Endothelial cell (in vitro differentiated cells): ENCODE measurements at regions not wholly inside any gene's neighbourhood (a gene's known extent, or its start where the extent isn't known, plus 50 kb on each side); places are given as distances from the start of the nearest gene placed in this dataset.
A peak's percentile ranks its signal among the peaks of the same experiment; 100 is the strongest.

Source experiments
- DNase-seq: peaks from one replicate; pipeline ENCODE4 v3.0.0; 2021; ENCODE audit warnings: low spot score
- H3K27ac Mint-ChIP-seq: one replicate; pipeline ENCODE4 v1.8.0; 2021; ENCODE audit warnings: mixed read lengths, inconsistent platforms; ENCODE audit not compliant: unreplicated experiment
- H3K27me3 Mint-ChIP-seq: one replicate; pipeline ENCODE4 v1.8.0; 2021; ENCODE audit warnings: mild to moderate bottlenecking, moderate library complexity, mixed read lengths, inconsistent platforms; ENCODE audit not compliant: unreplicated experiment
- H3K36me3 Mint-ChIP-seq: one replicate; pipeline ENCODE4 v1.8.0; 2021; ENCODE audit warnings: mild to moderate bottlenecking, low read depth, mixed read lengths, inconsistent platforms; ENCODE audit not compliant: unreplicated experiment
- H3K4me1 Mint-ChIP-seq: one replicate; pipeline ENCODE4 v1.8.0; 2021; ENCODE audit warnings: mild to moderate bottlenecking, mixed read lengths, inconsistent platforms; ENCODE audit not compliant: unreplicated experiment
- H3K4me3 Mint-ChIP-seq: one replicate; pipeline ENCODE4 v1.8.0; 2021; ENCODE audit warnings: mild to moderate bottlenecking, mixed read lengths, inconsistent platforms; ENCODE audit not compliant: unreplicated experiment
- H3K9me3 Mint-ChIP-seq: one replicate; pipeline ENCODE4 v1.8.0; 2021; ENCODE audit warnings: mixed read lengths, inconsistent platforms; ENCODE audit not compliant: unreplicated experiment
- TF ChIP-seq, protein P1 (sequence below): fragments of 200-600 bp; sonication (generic); IDR thresholded peaks from one replicate; pipeline ENCODE4 v1.5.0; 2021; ENCODE audit warnings: antibody characterized with exemption; ENCODE audit not compliant: unreplicated experiment

DNA sequence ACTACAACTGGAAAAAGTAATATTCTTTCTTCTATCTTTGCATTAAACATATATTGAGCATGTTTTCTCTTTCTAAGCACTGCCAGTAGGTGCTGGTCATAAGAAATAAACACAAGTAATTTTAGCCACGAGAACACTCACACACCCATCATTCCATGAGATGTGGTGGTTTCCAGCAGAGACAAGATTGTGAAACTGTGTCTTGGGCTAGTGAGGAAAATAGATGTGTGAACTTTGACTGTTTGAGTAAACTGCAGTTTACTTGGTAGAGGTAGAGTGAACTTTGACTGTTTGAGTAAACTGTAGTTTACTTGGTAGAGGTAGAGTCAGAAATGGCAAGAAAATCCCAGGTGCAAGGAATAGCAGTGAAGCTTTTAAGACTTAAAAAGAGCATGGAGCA lies 300.9 kb upstream of the HS3ST1 start:
- Mint-ChIP-seq H3K4me3 (no peak overlapping the region), H3K9me3 (no peaks in the 10 kb centered on the region), H3K4me1 (no peaks in the 10 kb centered on the region), H3K27ac (no peak overlapping the region), H3K36me3 (no peaks in the 10 kb centered on the region), H3K27me3 (no peaks in the 10 kb centered on the region)
- TF ChIP-seq, protein P1, sequence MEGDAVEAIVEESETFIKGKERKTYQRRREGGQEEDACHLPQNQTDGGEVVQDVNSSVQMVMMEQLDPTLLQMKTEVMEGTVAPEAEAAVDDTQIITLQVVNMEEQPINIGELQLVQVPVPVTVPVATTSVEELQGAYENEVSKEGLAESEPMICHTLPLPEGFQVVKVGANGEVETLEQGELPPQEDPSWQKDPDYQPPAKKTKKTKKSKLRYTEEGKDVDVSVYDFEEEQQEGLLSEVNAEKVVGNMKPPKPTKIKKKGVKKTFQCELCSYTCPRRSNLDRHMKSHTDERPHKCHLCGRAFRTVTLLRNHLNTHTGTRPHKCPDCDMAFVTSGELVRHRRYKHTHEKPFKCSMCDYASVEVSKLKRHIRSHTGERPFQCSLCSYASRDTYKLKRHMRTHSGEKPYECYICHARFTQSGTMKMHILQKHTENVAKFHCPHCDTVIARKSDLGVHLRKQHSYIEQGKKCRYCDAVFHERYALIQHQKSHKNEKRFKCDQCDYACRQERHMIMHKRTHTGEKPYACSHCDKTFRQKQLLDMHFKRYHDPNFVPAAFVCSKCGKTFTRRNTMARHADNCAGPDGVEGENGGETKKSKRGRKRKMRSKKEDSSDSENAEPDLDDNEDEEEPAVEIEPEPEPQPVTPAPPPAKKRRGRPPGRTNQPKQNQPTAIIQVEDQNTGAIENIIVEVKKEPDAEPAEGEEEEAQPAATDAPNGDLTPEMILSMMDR, result no peak
- DNase-seq, result no peak

DNA sequence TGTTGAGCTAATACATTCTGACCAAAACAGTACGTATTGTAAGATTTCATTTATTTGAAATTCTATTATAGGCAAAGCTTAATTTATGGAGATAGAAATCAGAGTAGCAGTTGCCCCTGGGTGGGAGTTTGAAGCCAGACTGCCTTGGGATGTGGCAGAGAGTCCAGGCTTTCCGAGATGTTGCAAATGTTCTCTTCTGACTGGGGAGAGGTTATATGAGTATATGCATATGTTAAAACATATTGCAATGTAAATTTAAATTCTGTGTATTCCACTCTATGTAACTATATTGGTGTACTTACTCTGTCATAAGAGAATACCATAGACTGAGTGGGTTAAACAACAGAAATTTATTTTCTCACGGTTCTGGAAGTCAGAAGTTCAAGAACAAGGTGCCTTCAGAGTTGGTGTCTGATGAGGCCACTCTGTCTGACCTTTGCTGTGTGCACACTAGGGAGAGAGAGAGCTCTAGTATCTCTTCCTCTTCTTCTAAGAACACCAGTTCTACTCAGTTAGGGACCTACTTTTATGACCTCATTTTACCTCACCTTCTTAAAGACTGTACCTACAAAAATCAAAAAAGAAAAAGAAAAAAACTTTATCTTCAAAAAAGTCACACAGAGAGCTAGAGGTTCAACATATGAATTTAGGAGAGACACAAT lies 299.3 kb upstream of the HS3ST1 start:
- Mint-ChIP-seq H3K4me3 (no peak overlapping the region), H3K27ac (no peak overlapping the region), H3K36me3 (no peaks in the 10 kb centered on the region), H3K27me3 (no peaks in the 10 kb centered on the region), H3K9me3 (no peaks in the 10 kb centered on the region), H3K4me1 (no peaks in the 10 kb centered on the region)
- DNase-seq, result no peak
- TF ChIP-seq, protein P1, result no peak

DNA sequence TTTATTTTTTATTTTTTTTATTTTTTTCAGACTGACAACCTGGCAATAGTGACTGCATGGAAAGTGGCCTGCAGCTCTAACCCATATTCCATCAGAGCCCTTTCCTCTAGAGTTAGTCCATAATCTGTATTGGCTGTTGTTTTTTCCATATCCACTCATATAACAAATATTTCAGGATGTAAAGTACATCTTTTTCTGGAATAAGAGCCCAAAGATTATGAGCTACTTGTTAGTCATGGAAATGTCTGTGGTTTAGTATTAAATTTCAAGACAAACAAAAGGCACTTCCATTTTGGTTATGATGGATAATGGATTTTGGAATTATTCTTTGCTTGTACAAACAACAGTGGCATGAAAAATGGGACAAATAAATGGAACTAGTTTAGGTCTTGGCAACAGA lies 296.0 kb upstream of the HS3ST1 start:
- peaks cover 3% of the 10 kb centered on the region for H3K4me1 Mint-ChIP-seq
- H3K27ac Mint-ChIP-seq, result no peak overlapping the region
- DNase-seq, result no peak

GRCh38 chr4:11722223-11722622 lies 293.5 kb upstream of the HS3ST1 start:
- no peaks in the 10 kb centered on the region for H3K36me3 Mint-ChIP-seq
- H3K9me3 Mint-ChIP-seq, result no peaks in the 10 kb centered on the region
- no peak overlapping the region for H3K27ac Mint-ChIP-seq
- no peak for DNase-seq
- no peaks in the 10 kb centered on the region for H3K27me3 Mint-ChIP-seq
- TF ChIP-seq, protein P1, result no peak
- H3K4me1 Mint-ChIP-seq, result peaks cover 3% of the 10 kb centered on the region
- no peak overlapping the region for H3K4me3 Mint-ChIP-seq

More for the DNA sequence above, 296.0 kb upstream of the HS3ST1 start:
- Mint-ChIP-seq H3K36me3 (no peaks in the 10 kb centered on the region), H3K4me3 (no peak overlapping the region), H3K27me3 (no peaks in the 10 kb centered on the region), H3K9me3 (no peaks in the 10 kb centered on the region)
- TF ChIP-seq, protein P1, result no peak

GRCh38 chr4:11720292-11720691 lies 291.6 kb upstream of the HS3ST1 start:
- Mint-ChIP-seq H3K9me3 (no peaks in the 10 kb centered on the region), H3K27ac (no peak overlapping the region), H3K4me3 (no peak overlapping the region), H3K4me1 (peaks cover 3% of the 10 kb centered on the region), H3K36me3 (no peaks in the 10 kb centered on the region), H3K27me3 (no peaks in the 10 kb centered on the region)
- peak; percentile 20 for DNase-seq
- TF ChIP-seq, protein P1, result peak; percentile 78
